ENCODE measurements at regions not wholly inside any gene's neighbourhood (a gene's known extent, or its start where the extent isn't known, plus 50 kb on each side); places are given as distances from the start of the nearest gene placed in this dataset.

DNA sequence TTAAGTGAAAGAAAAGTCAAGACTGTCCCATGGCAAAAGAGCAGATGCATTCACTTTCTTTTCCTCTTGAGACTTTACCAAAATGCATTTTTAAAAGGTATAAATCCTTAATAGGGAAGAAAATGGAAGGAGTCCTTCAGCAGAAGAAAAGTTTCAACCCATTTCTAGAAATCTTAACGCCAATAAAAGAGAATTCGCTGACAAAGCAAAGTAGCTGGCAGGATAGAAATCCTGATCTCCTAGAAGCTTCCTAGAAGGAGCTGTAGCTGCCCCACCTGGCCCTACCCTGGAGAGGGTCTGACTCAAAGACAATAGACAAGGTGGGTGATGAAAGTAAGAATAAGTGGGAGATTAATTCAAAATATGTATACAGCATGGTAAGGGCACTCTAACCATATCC, 144.9 kb upstream of the PKDCC start:
- no peak for DNase-seq

GRCh38 chr2:41903474-41904135, 144.2 kb upstream of the PKDCC start:
- DNase-seq = no peak

DNA sequence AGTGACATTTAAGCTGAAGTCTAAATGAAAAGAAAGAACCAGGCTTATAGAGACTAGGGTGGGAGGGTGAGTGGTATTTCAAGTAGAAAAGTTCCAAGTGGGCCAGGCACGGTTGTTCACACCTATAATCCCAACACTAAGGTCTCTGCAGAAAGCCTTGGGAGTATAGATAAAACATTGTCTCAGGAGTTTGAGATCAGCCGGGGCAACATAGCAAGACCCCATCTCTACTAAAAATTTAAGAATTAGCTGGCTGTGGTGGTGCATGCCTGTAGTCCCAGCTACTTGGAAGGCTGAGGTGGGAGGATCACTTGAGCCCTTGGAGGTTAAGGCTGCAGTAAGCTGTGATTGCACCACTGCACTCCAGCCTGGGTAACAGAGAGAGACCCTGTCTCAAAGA, 143.4 kb upstream of the PKDCC start:
- no peak for DNase-seq

- DNase-seq = no peak
Measured at GRCh38 chr2:41905597-41906337, 142.1 kb upstream of the PKDCC start.

DNA sequence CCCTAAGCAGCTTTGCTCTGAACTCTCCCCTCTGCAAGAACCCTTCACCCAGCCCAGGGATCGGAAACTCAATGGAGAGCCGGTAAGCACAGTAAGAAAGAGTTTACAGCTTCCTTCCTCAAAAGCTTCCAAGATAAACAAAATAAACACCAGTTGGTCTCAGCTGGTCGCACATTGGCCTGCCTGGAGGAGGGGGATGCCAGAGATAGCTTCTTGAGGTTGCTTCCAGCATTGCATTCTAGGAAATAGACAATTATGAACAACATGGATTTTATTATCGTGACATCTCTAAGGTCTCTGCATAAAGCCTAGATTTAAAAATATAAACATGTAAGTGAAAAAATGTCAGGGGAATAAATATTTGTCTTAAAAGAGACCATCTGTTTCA, 141.5 kb upstream of the PKDCC start:
- DNase-seq = no peak

DNA sequence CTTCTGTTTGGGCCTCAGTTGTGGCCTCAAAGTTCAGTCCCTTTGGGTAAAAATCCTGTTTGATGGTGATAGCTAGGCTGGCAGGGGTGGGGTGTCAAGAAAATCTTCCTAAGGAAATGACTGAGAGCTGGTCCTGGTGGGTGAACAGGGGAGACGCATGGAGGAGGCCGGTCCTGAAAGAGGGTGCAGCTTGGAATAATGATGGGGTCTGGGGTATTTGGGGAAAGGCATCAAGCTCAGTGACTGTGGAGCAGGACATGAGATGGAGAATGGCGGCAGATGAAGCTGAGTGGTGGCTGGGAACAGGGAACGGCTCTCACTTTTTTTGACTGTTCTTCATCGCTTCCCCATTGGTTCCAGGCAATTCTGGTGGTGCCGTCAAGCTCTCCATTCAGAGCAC, 140.7 kb upstream of the PKDCC start:
- DNase-seq = no peak

DNA sequence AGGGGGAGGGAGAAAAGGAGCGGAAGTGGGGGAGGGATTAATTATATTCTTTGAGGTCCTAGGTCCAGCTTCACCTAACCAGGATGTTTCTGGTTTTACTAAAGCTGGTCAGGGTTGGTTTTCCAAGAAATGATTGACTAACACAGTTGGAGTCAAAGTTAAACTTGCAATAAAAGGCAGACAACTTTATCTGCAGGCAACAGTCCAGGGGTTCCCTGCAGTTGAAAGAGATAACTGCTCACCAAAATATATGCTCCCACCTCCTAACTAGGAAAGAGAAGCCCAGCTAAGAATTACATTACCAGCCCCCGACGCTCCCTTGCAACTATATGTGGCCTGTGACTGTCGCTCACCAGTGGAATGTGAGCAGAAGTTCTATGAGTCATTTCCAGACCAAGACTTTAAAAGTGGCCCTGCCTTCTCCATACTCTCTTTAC, 140.0 kb upstream of the PKDCC start:
- no peak for DNase-seq

DNA sequence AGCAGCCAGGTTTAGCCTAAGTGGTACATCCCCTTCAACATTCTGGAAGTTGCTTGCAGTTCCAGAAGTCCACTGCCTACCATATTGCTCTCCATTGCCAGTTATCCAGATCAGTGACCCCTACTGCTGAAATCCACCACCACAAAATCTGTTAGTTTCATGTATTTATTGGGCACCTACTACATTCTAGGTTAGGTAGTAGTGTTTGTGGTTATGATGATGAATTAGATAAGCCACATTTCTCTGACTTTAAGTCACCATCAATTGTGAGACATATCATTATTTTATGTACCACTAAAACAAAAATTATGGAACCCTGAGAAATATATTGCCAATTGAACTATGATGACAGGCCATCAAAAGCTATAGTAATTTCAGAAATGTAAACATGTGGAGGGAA, 139.5 kb upstream of the PKDCC start:
- no peak for DNase-seq

DNA sequence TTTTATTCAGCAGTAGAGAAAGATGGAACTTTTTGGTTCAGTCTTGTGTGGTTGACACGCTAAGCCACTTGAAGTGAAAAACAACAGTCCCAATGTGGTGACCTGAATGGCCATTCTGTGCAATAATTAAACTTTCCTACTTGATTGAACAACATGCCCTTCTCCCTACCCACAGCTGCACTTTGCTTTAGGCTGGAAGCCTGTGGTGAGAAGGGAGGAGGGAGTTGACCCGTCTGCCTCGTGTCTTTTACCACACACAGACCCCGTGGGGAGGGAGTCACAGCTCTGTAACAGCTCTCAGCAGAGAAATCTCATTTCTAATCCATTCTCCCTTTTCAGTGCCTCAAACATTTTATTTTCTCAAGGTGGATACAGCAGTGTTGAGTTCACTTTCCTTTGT, 138.2 kb upstream of the PKDCC start:
- DNase-seq = no peak

- no peak for DNase-seq
Measured at GRCh38 chr2:41910126-41910525, 137.7 kb upstream of the PKDCC start.

- no peak for DNase-seq
Measured at GRCh38 chr2:41911033-41911432, 136.8 kb upstream of the PKDCC start.

GRCh38 chr2:41912337-41912736, 135.5 kb upstream of the PKDCC start:
- no peak for DNase-seq

- no peak for DNase-seq
Measured at GRCh38 chr2:41912776-41913175, 135.0 kb upstream of the PKDCC start.

GRCh38 chr2:41913311-41913710, 134.5 kb upstream of the PKDCC start:
- DNase-seq = no peak

DNA sequence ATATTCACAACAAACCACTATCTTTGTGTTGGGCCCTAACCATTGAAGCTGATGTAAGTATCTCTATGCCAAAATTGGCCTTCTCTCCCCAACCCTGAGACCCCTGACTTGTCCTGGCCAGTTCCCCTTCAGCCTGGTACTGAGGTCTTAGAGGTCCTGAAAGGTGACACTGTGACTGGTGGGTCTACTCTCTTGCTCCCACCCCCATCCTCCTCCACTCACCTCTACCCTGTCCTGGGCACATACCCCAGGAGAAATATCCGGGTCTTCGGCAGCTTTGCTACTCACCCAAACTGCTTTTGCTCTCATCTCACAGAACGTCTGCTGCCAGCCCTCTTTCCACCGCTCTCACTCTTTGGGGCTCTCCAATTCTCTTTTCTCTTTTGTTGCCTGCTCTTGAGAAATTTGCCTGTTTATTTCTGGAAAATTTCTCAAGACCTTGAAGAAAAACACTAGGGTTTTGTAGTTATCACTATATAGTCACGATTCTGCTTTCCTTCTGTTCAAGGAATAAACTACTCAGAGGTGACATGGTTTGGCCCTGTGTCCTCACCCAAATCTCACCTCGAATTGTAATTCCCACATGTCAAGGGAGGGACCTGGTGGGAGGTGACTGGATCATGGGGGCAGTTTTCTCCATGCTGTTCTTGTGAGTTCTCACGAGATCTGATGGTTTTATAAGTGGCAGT, 133.8 kb upstream of the PKDCC start:
- DNase-seq = no peak

GRCh38 chr2:41914936-41915335, 132.9 kb upstream of the PKDCC start:
- no peak for DNase-seq

DNA sequence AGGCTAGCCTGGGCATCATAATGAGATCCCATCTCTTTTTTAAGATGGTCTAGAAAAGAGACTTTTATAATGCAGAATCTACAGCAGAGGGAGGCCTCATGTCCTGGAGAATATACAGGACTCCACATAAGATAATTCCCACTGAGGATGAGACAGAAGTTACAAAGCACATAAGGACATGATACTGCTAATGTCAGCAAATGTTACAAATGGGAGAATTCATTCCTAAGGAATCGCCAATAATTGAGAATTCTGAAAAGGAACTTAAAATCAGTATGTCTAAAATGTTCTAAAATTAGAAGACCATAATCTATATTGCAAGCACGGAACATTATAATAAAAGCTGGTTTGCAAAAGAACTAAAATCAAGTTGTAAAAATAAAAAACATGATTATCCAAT, 131.6 kb upstream of the PKDCC start:
- DNase-seq = no peak

GRCh38 chr2:41917587-41917986, 130.2 kb upstream of the PKDCC start:
- no peak for DNase-seq

GRCh38 chr2:41919135-41919534, 128.7 kb upstream of the PKDCC start:
- no peak for DNase-seq

DNA sequence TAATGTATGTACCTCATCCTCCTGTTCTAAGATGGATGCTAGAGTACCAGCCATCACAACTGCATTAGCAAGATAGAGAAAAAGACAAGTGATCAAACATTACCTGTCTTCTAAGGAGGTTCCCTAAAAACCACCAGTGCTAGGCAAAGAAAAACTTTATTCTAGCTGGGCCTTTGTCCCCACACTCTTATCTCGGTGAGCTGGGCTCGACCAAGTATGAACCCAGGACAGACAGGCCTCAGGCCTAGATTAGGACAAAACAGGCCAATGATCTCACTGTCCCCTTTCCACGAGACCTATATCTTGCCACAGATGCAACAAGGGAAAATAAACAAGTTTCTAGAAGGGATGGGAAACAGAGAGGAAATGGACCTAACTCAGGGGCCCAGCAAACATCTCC, 127.6 kb upstream of the PKDCC start:
- DNase-seq = no peak

- DNase-seq = no peak
Measured at GRCh38 chr2:41920812-41921211, 127.0 kb upstream of the PKDCC start.

DNA sequence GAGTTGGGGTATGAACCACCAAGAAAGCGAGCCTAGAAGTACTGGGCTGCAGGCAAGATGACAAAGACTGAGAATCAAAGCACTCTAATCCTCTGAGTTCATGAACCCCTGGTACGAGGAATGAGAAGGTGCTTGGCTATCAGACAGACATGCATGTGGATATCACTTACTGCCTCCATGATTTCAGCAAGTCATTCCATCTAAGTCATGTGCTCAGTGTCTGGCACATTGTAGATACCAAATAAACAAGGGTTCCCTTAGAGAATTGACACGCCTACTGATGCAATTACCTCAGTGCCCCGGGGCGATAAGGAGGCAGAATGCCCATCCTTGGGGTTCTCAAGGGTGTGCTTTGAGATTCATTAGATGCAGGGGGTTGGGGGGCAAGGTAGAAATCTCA, 125.6 kb upstream of the PKDCC start:
- DNase-seq = no peak

DNA sequence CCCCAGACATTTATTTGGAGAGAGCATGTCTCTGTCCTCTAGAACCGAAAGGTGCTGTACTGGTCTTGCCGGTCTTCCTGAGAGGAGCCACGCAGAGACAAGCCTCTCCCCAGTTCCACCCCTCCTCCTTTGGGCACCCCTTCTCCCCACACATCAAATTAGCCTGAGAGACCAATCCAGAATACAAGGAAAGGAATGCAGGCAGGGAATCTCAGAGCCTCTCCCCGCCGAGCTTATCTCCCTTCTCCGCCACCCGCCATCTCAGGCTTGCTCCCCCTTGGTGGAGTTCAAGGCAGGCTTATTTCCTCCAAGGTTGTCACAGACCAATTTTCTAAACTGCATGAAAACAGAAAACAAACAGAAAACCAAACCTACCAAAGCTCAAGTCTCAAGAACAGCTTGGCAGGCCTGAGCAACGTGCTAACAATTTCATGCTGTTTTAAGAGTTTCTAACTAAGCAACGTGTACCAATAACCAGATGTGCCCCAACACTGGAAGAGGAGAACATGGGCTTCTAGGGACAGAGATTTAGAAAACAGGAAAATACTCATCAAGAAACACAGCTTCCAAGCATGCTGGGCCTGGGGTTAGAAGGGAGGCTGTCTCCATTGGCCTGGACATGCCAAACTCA, 124.5 kb upstream of the PKDCC start:
- DNase-seq = no peak

GRCh38 chr2:41924024-41924423, 123.8 kb upstream of the PKDCC start:
- no peak for DNase-seq
